Activated CD4-positive, alpha-beta T cell treated with anti-CD3 and anti-CD28 coated beads for 48 hours (primary cell): ENCODE measurements at regions not wholly inside any gene's neighbourhood (a gene's known extent, or its start where the extent isn't known, plus 50 kb on each side); places are given as distances from the start of the nearest gene placed in this dataset.

ENCODE experiments used
- DNase-seq: peaks from one replicate; pipeline ENCODE4 v3.0.0-alpha.2; 2020

DNA sequence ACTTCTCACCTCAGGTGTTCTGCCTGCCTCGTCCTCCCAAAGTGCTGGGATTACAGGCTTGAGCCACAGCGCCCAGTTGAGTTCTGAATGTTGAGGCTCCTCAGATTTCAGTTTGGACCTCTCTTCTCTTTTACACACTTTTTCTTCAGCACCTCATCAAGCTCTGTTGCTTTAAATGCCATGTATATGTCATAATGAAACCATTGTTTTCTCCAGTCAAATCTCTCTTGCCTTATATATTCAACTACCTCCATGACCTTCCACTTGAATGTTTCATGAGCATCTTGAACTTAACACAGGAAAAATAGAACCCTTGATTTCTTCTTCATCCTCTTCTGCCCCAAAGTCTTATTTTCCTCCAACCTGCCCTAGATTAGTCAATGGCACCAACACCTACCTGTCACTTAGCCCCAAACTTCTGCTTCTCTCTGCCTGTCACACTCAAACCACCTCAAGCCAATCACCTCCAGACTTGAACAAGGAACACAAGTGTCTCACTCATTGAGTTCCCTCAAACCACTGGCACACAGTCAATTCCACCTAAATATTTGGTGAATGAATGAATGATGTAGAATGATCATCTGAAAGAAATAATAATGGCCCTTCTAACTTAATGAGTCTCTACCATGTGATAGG is 161.0 kb upstream of the SGK1 start:
- no peak for DNase-seq

GRCh38 chr6:134477991-134478635 is 160.2 kb upstream of the SGK1 start:
- DNase-seq, result no peak

DNA sequence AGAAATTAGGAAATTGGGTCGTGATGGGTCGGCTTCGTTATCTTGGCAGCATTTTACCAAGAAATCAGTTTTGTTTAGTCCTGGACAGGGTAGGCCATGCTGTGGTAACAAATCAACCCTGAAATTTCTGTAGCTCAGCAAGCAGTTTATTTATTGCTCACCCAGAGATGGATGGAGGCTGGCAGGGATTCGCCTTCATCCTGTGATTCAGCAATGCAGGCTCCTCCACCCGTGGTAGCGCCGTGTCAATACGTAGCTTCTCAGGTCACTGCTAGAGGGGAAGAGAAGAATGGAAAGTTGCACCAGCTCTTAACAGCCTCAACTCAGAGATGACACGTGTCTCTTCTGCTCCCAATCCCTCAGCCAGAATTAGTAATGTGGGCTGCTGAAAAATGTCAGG is 157.0 kb upstream of the SGK1 start:
- no peak for DNase-seq

GRCh38 chr6:134472661-134473060 is 154.7 kb upstream of the SGK1 start:
- DNase-seq, result no peak

DNA sequence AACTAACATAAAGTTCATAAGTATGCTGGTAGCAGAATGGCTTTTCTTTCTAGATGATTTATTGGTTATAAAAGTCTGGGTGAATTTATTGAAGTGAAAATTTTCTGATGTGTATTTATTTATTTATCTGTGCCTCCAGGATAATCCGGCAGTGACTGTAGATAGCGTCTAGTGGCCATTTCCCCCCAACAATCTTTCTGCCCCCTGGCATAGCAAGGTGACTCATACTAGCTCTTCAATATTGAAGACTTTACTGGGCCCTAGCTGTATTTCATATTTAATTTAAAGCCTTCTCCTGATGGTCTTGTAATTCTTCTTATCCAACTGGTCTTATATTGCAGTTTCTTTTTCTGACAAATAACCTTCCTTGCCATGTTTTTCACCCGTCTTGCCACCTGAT is 154.1 kb upstream of the SGK1 start:
- no peak for DNase-seq

DNA sequence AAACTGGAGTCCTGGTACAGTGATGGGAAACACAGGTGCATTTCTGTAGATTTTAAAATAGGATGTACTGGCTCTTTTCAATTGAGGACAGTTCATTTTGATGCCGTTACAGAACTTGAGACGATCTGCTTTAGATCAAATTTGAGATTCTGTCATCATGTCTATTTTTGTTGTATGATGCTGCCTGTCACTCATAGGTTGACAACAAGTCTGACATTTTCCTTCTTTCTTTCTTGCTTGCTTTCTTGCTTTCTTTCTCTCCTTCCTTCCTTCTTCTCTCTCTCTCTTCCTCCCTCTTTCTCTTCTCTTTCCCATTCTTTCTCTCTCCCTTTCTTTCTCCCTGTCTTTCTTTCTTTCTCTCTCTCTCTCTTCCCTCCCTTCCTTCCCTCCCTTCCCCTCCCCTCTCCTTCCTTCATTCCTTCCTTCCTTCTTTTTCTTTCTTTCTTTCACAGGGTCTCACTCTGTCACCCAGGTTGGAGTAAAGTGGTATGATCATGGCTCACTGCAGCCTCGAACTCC is 152.6 kb upstream of the SGK1 start:
- no peak for DNase-seq

DNA sequence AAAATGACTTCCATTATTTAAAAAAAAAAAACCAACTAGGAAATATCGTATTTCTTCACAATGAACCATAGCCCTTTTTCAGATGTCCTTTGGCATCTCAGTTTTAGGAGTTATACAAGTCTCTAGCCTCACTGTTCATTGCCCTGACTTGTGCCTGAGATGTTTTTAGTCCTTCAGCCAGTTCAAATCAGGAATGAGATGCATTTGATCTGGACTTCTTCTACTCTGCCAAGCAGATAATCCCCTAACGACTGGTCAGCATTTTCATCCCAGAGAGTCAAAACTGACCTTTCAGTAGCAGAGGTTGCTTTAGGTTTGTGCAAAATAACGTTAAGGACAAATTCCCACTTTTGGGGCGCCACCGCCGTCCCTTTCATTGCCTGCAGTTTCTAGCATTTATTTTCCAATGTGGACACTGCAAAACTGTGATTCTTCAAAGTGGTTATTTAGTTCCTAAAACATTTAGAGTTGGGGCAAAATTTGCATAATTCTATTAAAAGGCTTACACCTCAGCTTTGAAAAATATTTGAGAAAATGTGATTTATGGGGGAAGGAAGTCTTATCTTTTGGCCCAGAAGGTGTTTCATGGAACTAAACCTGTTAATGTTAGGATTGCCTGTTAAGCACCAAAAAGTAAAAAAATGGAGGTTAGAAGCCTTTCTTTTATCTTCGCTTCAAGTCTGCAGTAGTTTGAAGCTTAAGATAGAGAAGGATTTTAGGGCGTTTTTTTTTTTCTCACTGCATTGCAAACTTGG is 152.0 kb upstream of the SGK1 start:
- no peak for DNase-seq

- DNase-seq, result no peak
Observed at GRCh38 chr6:134468633-134469032, 150.7 kb upstream of the SGK1 start.

GRCh38 chr6:134467620-134468019 is 149.7 kb upstream of the SGK1 start:
- no peak for DNase-seq

- no peak for DNase-seq
Observed at GRCh38 chr6:134466771-134467525, 149.0 kb upstream of the SGK1 start.

DNA sequence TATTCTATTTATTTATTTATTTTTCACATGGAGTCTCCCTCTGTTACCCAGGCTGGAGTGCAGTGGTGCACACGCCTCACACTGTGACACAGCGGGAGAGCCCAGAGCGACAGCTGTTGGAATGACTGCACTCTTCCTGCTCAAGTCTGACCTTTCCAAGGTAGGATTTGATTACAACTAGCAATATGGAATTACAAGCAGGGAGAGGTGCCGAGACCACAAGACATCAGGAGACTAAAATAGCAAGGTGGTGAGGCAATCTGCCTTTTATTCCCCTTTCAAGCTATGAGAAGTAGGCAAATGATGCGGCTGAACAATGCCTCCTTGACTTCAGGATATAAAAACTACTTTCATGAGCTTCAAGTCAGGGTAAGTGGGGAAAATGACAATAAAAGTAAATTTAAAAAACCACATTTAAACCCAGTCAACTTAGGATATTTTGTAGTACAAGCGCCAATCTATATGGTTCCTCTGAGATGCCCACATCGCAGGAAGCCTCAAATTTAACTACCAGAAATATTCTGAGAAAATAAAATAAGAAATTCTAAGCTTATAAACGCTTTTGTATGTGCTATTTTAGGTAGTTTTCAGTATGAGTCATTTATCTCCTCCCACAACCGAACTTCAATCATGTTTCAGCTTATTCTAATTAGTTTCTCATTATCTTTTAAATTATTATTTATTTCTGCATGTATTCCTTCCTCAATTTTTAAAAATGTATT is 146.9 kb upstream of the SGK1 start:
- no peak for DNase-seq

- DNase-seq, result no peak
Observed at GRCh38 chr6:134458857-134459657, 141.1 kb upstream of the SGK1 start.

DNA sequence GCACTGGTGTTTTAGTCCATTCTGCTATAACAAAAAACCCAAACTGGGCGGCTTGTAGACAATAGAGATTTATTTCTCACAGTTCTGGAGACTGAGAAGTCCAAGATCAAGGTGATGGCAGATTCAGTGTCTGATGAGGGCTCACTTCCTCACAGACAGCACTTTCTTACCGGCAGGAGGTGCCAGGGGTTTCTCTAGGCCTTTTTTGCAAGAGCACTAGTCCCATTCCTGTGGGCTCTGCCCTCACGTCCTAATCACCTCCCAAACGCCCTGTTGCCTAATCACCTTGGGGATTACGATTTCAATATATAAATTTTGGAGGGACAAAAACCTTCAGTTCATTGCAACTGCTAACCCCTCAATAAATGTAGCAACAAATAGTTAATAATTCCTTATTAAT is 140.0 kb upstream of the SGK1 start:
- DNase-seq, result no peak

- DNase-seq, result no peak
Observed at GRCh38 chr6:134456226-134456625, 138.3 kb upstream of the SGK1 start.

GRCh38 chr6:134455319-134455718 is 137.4 kb upstream of the SGK1 start:
- DNase-seq, result no peak

DNA sequence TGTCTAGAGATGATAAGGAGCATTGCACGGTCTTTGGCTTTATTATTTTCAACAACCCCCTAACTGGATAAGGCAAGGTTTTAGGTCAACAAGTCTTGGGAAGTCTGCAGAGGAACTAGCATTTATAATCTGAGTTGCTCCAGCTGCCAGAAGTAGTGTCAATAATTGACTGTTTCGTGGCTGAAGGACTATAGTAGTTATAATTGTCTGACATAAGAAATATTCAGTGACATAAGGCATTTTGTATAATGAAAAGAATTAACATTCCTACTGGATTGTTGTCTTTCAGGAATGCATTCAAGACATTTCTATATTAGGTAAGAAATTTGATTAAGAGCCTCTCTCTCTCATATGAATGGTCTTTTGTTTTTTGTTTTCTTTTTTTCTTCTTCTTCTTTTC is 136.9 kb upstream of the SGK1 start:
- no peak for DNase-seq

DNA sequence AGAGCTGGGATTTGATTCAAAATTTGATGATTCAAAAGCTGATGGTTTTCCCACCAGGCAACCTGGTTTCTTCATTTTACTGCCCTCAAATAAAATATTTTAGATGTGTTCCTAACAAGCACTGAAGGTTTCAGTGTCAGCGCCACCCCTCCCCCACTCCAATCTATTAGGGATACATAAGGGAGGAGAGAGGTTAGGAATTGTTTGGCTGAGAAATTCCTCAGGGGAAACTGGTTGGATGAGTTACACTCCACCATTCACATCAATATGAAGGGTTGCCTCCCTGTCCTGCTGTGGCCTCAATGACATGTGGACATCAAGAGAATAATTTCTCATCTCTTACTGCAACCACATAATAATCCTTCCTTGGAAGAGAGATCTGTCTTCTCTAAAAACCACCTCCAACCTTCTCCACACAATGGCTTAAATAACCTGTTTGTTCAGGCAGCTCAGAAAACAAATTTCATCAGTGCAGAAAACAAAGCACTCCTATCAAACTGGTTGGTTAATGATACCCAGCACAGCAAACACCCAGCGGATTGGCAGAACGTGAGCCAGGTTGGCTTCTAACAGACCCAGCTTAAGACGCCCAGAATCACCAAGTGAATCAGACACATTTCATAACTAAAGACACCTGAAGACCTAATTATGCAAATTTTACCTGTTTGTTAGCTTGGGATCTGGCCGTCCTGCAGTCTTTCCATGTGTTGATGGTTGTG is 136.0 kb upstream of the SGK1 start:
- DNase-seq, result no peak

DNA sequence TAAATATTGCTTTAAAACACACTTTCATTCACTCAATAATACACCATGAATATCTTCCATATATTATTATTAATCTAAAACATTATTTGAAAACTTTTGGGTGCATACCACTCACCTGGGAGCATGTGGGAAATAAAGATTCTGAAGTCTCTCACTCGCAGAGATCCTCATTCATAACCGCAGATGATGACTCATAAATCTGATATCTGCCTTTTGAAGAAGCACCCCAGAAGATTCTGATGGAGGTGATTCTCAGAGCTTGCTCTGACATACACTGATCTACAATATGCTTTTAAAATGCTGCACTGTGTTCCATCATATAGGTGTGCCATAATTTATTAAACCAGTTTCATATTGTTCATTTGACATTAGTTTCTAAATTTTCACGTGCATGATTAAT is 135.0 kb upstream of the SGK1 start:
- DNase-seq, result no peak

DNA sequence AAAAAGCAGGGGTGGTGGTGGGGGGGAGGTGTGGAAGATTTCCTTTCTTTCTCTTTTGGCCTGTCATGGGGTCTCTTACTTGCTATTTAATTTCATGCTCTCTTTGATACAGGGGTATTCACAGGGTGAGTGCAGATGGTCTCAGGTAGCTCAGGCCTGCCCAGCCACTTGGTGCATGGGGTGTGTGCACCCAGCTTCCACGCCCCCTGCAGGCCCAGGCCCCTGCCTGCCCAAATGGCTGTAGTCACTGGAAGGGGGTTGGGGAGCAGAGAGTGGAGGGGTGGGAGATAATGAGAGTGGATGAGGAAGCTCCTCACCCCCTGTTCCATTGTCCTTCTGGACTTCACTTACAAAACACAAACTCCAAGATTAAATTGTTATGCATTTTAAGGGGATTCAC is 133.6 kb upstream of the SGK1 start:
- no peak for DNase-seq

DNA sequence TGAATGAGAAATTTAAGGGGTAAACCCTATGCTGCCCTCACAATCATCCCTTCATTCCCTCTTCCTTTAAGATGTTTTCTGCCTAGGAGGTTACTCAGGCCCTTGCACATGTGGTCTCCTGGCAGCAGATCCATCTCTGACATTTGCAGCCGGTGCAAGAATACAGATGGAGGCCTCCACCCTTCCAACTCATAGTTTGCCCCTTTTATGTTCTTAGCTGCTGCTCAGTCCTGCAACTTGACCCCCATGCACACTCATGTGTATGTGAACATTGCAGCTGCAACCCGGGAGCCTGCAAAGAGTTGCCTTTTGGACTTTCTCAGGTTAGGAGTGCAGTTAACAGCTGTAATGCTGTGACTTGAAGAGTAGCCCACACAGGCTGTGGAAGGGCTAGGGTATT is 131.9 kb upstream of the SGK1 start:
- no peak for DNase-seq

DNA sequence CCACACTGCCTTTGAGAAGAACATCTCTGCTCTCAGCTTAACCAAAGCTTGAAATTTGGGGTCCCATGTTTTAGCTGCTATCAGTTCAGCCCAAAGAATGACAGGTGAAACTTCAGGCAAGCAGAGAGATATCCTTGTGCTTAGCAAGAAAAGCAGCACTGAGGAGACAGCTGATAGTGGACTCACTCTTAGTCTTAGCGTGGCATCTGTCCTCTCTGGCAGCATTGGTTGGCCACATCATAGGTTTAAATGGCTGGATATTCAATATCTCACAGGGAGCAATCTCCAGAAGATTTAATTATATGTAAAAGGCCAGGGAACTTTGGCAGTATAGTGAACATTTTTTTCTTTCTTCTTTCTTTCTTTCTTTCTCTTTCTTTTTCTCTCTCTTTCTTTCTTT is 131.1 kb upstream of the SGK1 start:
- no peak for DNase-seq
